CD4-positive, alpha-beta memory T cell (primary cell): ENCODE measurements at regions not wholly inside any gene's neighbourhood (a gene's known extent, or its start where the extent isn't known, plus 50 kb on each side); places are given as distances from the start of the nearest gene placed in this dataset.
A peak's percentile ranks its signal among the peaks of the same experiment; 100 is the strongest.

Source experiments
- CTCF ChIA-PET: fragments of 350-600 bp; sonication (Branson Sonifier 250); formaldehyde crosslinking; loops from one replicate; lab custom pipeline; 2021; ENCODE audit warnings: inconsistent platforms; ENCODE audit not compliant: partially characterized antibody; lab: Charles Lee
- POLR2A ChIA-PET: fragments of 350-600 bp; sonication (Branson Sonifier 250); formaldehyde crosslinking; loops from one replicate; lab custom pipeline; 2021; ENCODE audit not compliant: partially characterized antibody; lab: Charles Lee
- DNase-seq, 5 donors: peaks; one replicate each; pipeline versions ENCODE4 v3.0.0 to v3.0.0-alpha.2; 2020 to 2022; ENCODE audit warnings: mixed read lengths in 1 of 5
- H3K27ac ChIP-seq: one replicate; pipeline ENCODE4 v1.7.0; 2013; ENCODE audit warnings: low read depth, low read length
- H3K27me3 ChIP-seq: 2 replicates; pipeline ENCODE4 v1.7.0; 2013; ENCODE audit warnings: mild to moderate bottlenecking, low read length, moderate library complexity; ENCODE audit not compliant: insufficient read depth
- H3K36me3 ChIP-seq: 2 replicates; pipeline ENCODE4 v1.7.0; 2013; ENCODE audit warnings: mild to moderate bottlenecking, low read length, moderate library complexity; ENCODE audit not compliant: insufficient read depth
- H3K4me1 ChIP-seq: 2 replicates; pipeline ENCODE4 v1.7.0; 2013; ENCODE audit warnings: mild to moderate bottlenecking, low read length, moderate library complexity; ENCODE audit not compliant: insufficient read depth
- H3K4me3 ChIP-seq, 2 donors: one replicate each; pipeline ENCODE4 v1.7.0; 2013; ENCODE audit warnings: low read length in 2 of 2, mild to moderate bottlenecking in 1 of 2
- H3K9me3 ChIP-seq, 2 donors: one replicate each; pipeline ENCODE4 v1.7.0; 2013; ENCODE audit warnings: low read length in 2 of 2, control low read depth in 1 of 2; ENCODE audit not compliant: control insufficient read depth in 1 of 2
- H3K27ac Mint-ChIP-seq, 7 donors: one replicate each; pipeline ENCODE4 v1.8.0; 2020 to 2021; ENCODE audit warnings: mixed read lengths in 7 of 7, mild to moderate bottlenecking in 6 of 7, inconsistent platforms in 3 of 7, moderate library complexity in 3 of 7
- H3K27me3 Mint-ChIP-seq, 2 donors: one replicate each; pipeline ENCODE4 v1.8.0; 2020 to 2021; ENCODE audit warnings: mixed read lengths in 2 of 2
- H3K36me3 Mint-ChIP-seq, 2 donors: one replicate each; pipeline ENCODE4 v1.8.0; 2020 to 2021; ENCODE audit warnings: mixed read lengths in 2 of 2, inconsistent platforms in 1 of 2, mild to moderate bottlenecking in 1 of 2
- H3K4me1 Mint-ChIP-seq, 4 donors: one replicate each; pipeline ENCODE4 v1.8.0; 2020 to 2021; ENCODE audit warnings: mixed read lengths in 4 of 4, mild to moderate bottlenecking in 1 of 4
- H3K4me3 Mint-ChIP-seq, 8 donors: one replicate each; pipeline ENCODE4 v1.8.0; 2020 to 2021; ENCODE audit warnings: mixed read lengths in 8 of 8, mild to moderate bottlenecking in 7 of 8, moderate library complexity in 6 of 8, inconsistent platforms in 3 of 8
- H3K9me3 Mint-ChIP-seq, 8 donors: one replicate each; pipeline ENCODE4 v1.8.0; 2020 to 2021; ENCODE audit warnings: mixed read lengths in 8 of 8, mild to moderate bottlenecking in 5 of 8, inconsistent platforms in 3 of 8, moderate library complexity in 1 of 8
- intact Hi-C: fragments of 100-400 bp; cut with micrococcal nuclease; formaldehyde crosslinking; loops from one replicate; pipeline ENCODE4 v1.15.1; 2023

DNA sequence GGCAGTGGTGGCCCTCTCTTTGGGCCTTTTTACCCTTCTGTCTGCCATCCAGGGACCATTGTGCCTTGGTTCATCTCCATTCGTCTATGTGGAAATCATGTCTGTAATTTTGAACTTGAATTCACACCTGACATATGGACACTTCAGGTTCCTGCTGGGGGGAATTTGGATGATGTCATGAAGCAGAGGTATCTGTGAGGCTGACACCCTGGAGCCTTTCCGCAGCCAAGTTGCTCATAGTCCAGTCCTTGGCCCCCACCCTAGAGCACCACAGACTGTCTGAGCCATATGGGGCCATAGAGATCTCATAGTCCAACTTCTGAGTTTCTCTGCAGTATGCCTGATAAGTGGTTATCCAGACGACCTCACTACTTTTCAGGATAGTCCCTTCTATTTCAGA is 147.7 kb upstream of the CACNA1E start:
- intact Hi-C loops = no loop called here
- Histone ChIP-seq H3K27ac (no peak overlapping the region), H3K36me3 (no peaks in the 10 kb centered on the region), H3K27me3 (no peaks in the 10 kb centered on the region), H3K9me3 (no peaks in the 10 kb centered on the region), H3K4me3 (no peak overlapping the region), H3K4me1 (no peaks in the 10 kb centered on the region)
- ChIA-PET POLR2A (no interaction called here), CTCF (no interaction called here)
- Mint-ChIP-seq H3K36me3 (no peaks in the 10 kb centered on the region), H3K4me3 (no peak overlapping the region), H3K27me3 (no peaks in the 10 kb centered on the region), H3K4me1 (no peaks in the 10 kb centered on the region), H3K9me3 (peaks cover 0 to 12% (median 4%) of the 10 kb centered on the region in 8 donors), H3K27ac (no peak overlapping the region)
- DNase-seq = no peak

- Mint-ChIP-seq H3K4me1 (peaks cover 4 to 8% (median 5%) of the 10 kb centered on the region in 4 donors), H3K9me3 (peaks cover 0 to 12% (median 2%) of the 10 kb centered on the region in 8 donors), H3K27ac (no peak overlapping the region), H3K27me3 (peaks cover 0 to 8% of the 10 kb centered on the region in 2 donors), H3K36me3 (no peaks in the 10 kb centered on the region), H3K4me3 (no peak overlapping the region)
- H3K27ac ChIP-seq = no peak overlapping the region
- H3K4me3 ChIP-seq = no peak overlapping the region
- ChIA-PET CTCF (no interaction called here), POLR2A (no interaction called here)
- no peaks in the 10 kb centered on the region for H3K36me3 ChIP-seq
- no peaks in the 10 kb centered on the region for H3K9me3 ChIP-seq
- H3K4me1 ChIP-seq = no peaks in the 10 kb centered on the region
- intact Hi-C loops = no loop called here
- H3K27me3 ChIP-seq = no peaks in the 10 kb centered on the region
- DNase-seq = no peak
Measured at GRCh38 chr1:181341026-181341632, 142.2 kb upstream of the CACNA1E start.

GRCh38 chr1:181344091-181344490 is 139.2 kb upstream of the CACNA1E start:
- Mint-ChIP-seq H3K4me1 (peaks cover 5 to 8% (median 6%) of the 10 kb centered on the region in 4 donors), H3K27ac (peak overlapping the region in 2 of 7 donors; percentile 2 to 68), H3K27me3 (peaks cover 0 to 8% of the 10 kb centered on the region in 2 donors), H3K4me3 (no peak overlapping the region), H3K9me3 (peaks cover 0 to 4% (median 0%) of the 10 kb centered on the region in 8 donors), H3K36me3 (no peaks in the 10 kb centered on the region)
- Histone ChIP-seq H3K27ac (no peak overlapping the region), H3K4me3 (no peak overlapping the region), H3K27me3 (no peaks in the 10 kb centered on the region), H3K4me1 (no peaks in the 10 kb centered on the region), H3K9me3 (no peaks in the 10 kb centered on the region), H3K36me3 (no peaks in the 10 kb centered on the region)
- intact Hi-C loops = no loop called here
- CTCF ChIA-PET = interaction anchor here (1.8 kb wide), 1 partner anchor 81 kb away, joined by 5 read pairs; no protein-coding TSS in a partner anchor
- POLR2A ChIA-PET = no interaction called here
- DNase-seq = no peak

DNA sequence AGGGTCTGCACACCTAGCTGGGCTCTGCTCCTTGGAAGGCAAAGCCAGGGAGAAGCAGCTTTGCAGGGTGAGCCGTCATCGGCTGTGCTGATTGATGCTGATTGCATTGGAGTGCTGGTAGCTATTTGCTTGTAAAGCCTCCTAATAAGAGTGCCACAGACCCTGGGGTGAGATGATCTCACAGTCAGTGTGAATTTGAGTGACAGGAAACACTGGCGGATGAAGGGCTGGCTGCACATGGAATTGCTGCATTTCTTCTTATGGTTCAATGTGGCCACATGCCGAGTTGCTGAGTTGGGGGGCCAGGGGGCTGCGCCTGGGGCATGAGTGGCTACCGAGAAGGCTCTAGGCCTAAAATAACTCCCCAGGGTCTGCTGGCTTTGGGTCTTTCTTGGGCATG is 138.2 kb upstream of the CACNA1E start:
- intact Hi-C loops = no loop called here
- H3K36me3 Mint-ChIP-seq = no peaks in the 10 kb centered on the region

DNA sequence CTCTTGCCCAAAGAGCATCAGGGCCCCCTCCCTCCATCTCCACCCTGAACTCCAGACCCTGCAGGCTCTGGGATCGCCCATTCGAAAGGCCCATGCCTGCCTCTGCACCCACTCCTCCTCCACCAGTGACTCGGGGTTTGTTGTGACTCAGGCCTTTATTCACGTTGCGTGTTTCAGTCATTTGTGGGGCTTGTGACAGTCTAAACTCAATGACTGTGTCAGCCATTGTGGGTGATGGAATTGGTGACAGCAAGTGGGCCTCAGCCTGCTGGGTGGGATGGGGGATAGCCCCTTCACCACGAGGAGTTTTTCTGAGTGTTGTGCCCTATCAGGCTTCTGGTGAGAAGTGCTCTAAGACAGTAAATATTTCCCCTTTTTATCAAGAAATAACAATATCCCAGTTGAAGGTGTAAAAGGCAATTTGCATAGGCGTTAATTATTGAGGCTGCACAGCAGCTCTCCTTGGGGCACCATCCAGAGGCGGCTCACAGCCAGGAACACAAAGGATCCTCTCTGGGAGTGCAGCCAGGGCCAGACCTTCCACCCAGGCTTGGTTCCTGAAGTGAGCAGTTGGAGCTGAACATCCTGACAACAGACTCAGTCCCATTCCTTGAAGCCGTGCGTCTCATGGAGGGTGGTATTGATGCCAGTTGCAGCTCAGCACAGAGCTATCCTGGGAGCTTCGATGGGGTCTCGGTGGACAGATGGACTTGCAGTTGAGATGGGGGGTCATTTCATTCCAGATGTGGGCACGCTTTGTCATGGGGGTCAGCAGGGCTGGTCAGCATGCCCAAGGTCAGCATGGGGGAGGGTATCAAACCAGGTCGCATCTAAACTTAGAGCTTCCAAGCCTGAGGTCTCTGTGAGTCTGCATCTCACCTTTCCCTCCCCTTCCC is 135.6 kb upstream of the CACNA1E start:
- Histone ChIP-seq H3K4me1 (no peaks in the 10 kb centered on the region), H3K9me3 (no peaks in the 10 kb centered on the region), H3K36me3 (no peaks in the 10 kb centered on the region), H3K27me3 (no peaks in the 10 kb centered on the region), H3K4me3 (no peak overlapping the region), H3K27ac (no peak overlapping the region)
- intact Hi-C loops = no loop called here
- peaks cover 0 to 4% of the 10 kb centered on the region in 2 donors for H3K27me3 Mint-ChIP-seq
- H3K9me3 Mint-ChIP-seq = no peaks in the 10 kb centered on the region
- ChIA-PET POLR2A (no interaction called here), CTCF (interaction anchor here (1.6 kb wide), 1 partner anchor 77 kb away, joined by 3 read pairs; no protein-coding TSS in a partner anchor)
- H3K4me1 Mint-ChIP-seq = peaks cover 5 to 10% (median 7%) of the 10 kb centered on the region in 4 donors
- no peak for DNase-seq
- H3K36me3 Mint-ChIP-seq = no peaks in the 10 kb centered on the region
- H3K4me3 Mint-ChIP-seq = no peak overlapping the region
- peak overlapping the region in 1 of 7 donors; percentile 3 for H3K27ac Mint-ChIP-seq

More for the DNA sequence above, 138.2 kb upstream of the CACNA1E start:
- no peak overlapping the region for H3K4me3 ChIP-seq
- no peaks in the 10 kb centered on the region for H3K9me3 ChIP-seq
- Mint-ChIP-seq H3K4me1 (peaks cover 5 to 8% (median 6%) of the 10 kb centered on the region in 4 donors), H3K4me3 (no peak overlapping the region), H3K9me3 (peaks cover 0 to 1% (median 0%) of the 10 kb centered on the region in 8 donors), H3K27ac (no peak overlapping the region), H3K27me3 (peaks cover 0 to 8% of the 10 kb centered on the region in 2 donors)
- ChIA-PET CTCF (no interaction called here), POLR2A (no interaction called here)
- no peaks in the 10 kb centered on the region for H3K36me3 ChIP-seq
- H3K4me1 ChIP-seq = no peaks in the 10 kb centered on the region
- no peaks in the 10 kb centered on the region for H3K27me3 ChIP-seq
- H3K27ac ChIP-seq = no peak overlapping the region
- no peak for DNase-seq

GRCh38 chr1:181349512-181349911 is 133.8 kb upstream of the CACNA1E start:
- peaks cover 0 to 1% of the 10 kb centered on the region in 2 donors for H3K27me3 Mint-ChIP-seq
- Histone ChIP-seq H3K9me3 (no peaks in the 10 kb centered on the region), H3K27ac (no peak overlapping the region), H3K4me3 (no peak overlapping the region), H3K4me1 (no peaks in the 10 kb centered on the region), H3K27me3 (no peaks in the 10 kb centered on the region), H3K36me3 (no peaks in the 10 kb centered on the region)
- intact Hi-C loops = no loop called here
- H3K4me3 Mint-ChIP-seq = no peak overlapping the region
- H3K36me3 Mint-ChIP-seq = no peaks in the 10 kb centered on the region
- no peak for DNase-seq
- ChIA-PET CTCF (no interaction called here), POLR2A (no interaction called here)
- H3K4me1 Mint-ChIP-seq = peaks cover 0 to 4% (median under 1%) of the 10 kb centered on the region in 4 donors
- peak overlapping the region in 3 of 7 donors; percentile 2 to 63 (median 60) for H3K27ac Mint-ChIP-seq
- no peaks in the 10 kb centered on the region for H3K9me3 Mint-ChIP-seq

DNA sequence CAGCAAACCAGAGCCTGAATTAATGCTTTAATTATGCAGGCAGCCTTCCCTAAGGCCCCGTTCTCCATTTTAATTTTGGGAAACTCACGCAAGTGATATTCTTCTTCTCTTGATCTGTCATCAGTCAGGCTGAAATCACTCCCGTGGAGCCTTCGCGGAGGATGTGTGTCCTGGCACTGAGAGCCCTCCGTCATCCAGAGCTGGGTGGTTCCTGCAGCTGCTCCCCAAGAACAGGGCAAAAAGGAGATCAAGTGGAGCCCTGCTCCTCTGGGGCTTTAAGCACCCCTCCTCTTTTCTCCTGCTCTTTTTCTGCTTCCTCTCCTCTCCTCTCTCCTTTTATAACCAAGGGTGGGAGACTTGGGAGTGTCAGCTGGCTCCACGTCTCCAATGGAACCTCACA is 133.2 kb upstream of the CACNA1E start:
- H3K4me1 Mint-ChIP-seq = peaks cover 0 to 4% (median under 1%) of the 10 kb centered on the region in 4 donors
- no peaks in the 10 kb centered on the region for H3K36me3 Mint-ChIP-seq
- Histone ChIP-seq H3K4me1 (no peaks in the 10 kb centered on the region), H3K36me3 (no peaks in the 10 kb centered on the region), H3K27me3 (no peaks in the 10 kb centered on the region), H3K4me3 (no peak overlapping the region), H3K27ac (no peak overlapping the region), H3K9me3 (no peaks in the 10 kb centered on the region)
- H3K27me3 Mint-ChIP-seq = peaks cover 0 to 1% of the 10 kb centered on the region in 2 donors
- intact Hi-C loops = no loop called here
- POLR2A ChIA-PET = no interaction called here
- no peak overlapping the region for H3K4me3 Mint-ChIP-seq
- H3K27ac Mint-ChIP-seq = peak overlapping the region in 1 of 7 donors; percentile 48
- H3K9me3 Mint-ChIP-seq = no peaks in the 10 kb centered on the region
- DNase-seq = no peak
- CTCF ChIA-PET = no interaction called here
